ENCODE measurements at regions not wholly inside any gene's neighbourhood (a gene's known extent, or its start where the extent isn't known, plus 50 kb on each side); places are given as distances from the start of the nearest gene placed in this dataset.

GRCh38 chr7:156566812-156567549 is 73.6 kb upstream of the RNF32 start:
- no peak for TF ChIP-seq CTCF (IDR thresholded peaks at IDR 0.05)
- TF ChIP-seq POLR2A (IDR thresholded peaks at IDR 0.05): no peak
- TF ChIP-seq POLR2AphosphoS5 (IDR thresholded peaks at IDR 0.05): no peak
- no peak for TF ChIP-seq EP300 (IDR thresholded peaks at IDR 0.05)

All from suprapubic skin (tissue), 4 donors.